ENCODE measurements at regions not wholly inside any gene's neighbourhood (a gene's known extent, or its start where the extent isn't known, plus 50 kb on each side); places are given as distances from the start of the nearest gene placed in this dataset.

GRCh38 chr18:65608471-65608870 lies 142.3 kb upstream of the CDH7 start:
- DNase-seq (ENCODE audit: low read depth in 1 of 2, low spot score in 1 of 2) (peak in 1 of 2 experiments; percentile 0), ATAC-seq (no peak), FAIRE-seq (no peak)
- Histone ChIP-seq H3K4me3 (no peak overlapping the region), H3K4me2 (no peak overlapping the region), H3K4me1 (no peaks in the 10 kb centered on the region), H3K9me3 (no peaks in the 10 kb centered on the region), H3K27ac (no peak overlapping the region)
- CTCF ChIA-PET = no interaction called here
- POLR2A ChIA-PET = no interaction called here
- TF ChIP-seq NR3C1 (IDR thresholded peaks at IDR 0.05) (no peak), ZFP36 (IDR thresholded peaks at IDR 0.05; ENCODE audit: borderline replicate concordance, partially characterized antibody) (no peak), CBX2 (IDR thresholded peaks at IDR 0.05; ENCODE audit: borderline replicate concordance, low read depth) (no peak), PHF8 (IDR thresholded peaks at IDR 0.05; ENCODE audit: borderline replicate concordance, low read depth) (no peak), E2F6 (IDR thresholded peaks at IDR 0.05; ENCODE audit: borderline replicate concordance, low read depth) (no peak), FOSB (CRISPR knock-in tag; IDR thresholded peaks at IDR 0.05) (no peak)
- 29% methylated on average over 1 of the region's 1 CpG for WGBS (ENCODE audit: missing lambda C conversion rate)

- H3K27ac ChIP-seq = no peak overlapping the region
- no peak for TF ChIP-seq REST (IDR thresholded peaks at IDR 0.05)
- no peak for TF ChIP-seq NFE2L2 (conservative IDR thresholded peaks at IDR 0.05; ENCODE audit: low read length)
- no peak for TF ChIP-seq MAX (IDR thresholded peaks at IDR 0.05)
- TF ChIP-seq RFX5 (IDR thresholded peaks at IDR 0.05) = no peak
- no peak for TF ChIP-seq JUN (IDR thresholded peaks at IDR 0.05)
- no peak for TF ChIP-seq GATA3 (IDR thresholded peaks at IDR 0.05; ENCODE audit: borderline replicate concordance)
- no peak overlapping the region for H3K4me2 ChIP-seq
- no peaks in the 10 kb centered on the region for H3K9me3 ChIP-seq
- no peak for ATAC-seq
- ChIA-PET CTCF (no interaction called here), POLR2A (no interaction called here)
- H3K4me3 ChIP-seq = no peak overlapping the region
- DNase-seq (ENCODE audit: low read depth in 1 of 2, low spot score in 1 of 2) = no peak
- no peak for FAIRE-seq
- H3K4me1 ChIP-seq = no peaks in the 10 kb centered on the region
- WGBS (ENCODE audit: missing lambda C conversion rate) = 100% methylated on average over 3 of the region's 3 CpGs
Observed at GRCh38 chr18:65607161-65607560, 143.7 kb upstream of the CDH7 start.

- Histone ChIP-seq H3K27ac (no peak overlapping the region), H3K4me3 (no peak overlapping the region), H3K4me1 (no peaks in the 10 kb centered on the region), H3K4me2 (no peak overlapping the region), H3K9me3 (no peaks in the 10 kb centered on the region)
- no peak for FAIRE-seq
- CTCF ChIA-PET = no interaction called here
- no peak for DNase-seq (ENCODE audit: low read depth in 1 of 2, low spot score in 1 of 2)
- ATAC-seq = no peak
- 29% methylated on average over 3 of the region's 3 CpGs for WGBS (ENCODE audit: missing lambda C conversion rate)
- POLR2A ChIA-PET = no interaction called here
- no peak for TF ChIP-seq EP300 (IDR thresholded peaks at IDR 0.05)
- no peak for TF ChIP-seq ATOH8 (CRISPR knock-in tag; IDR thresholded peaks at IDR 0.05; ENCODE audit: low read depth)
- TF ChIP-seq BHLHE40 (IDR thresholded peaks at IDR 0.05; ENCODE audit: low read depth, low read length) = no peak
- no peak for TF ChIP-seq HMGXB4 (CRISPR knock-in tag; IDR thresholded peaks at IDR 0.05; ENCODE audit: borderline replicate concordance)
- TF ChIP-seq E2F6 (IDR thresholded peaks at IDR 0.05; ENCODE audit: borderline replicate concordance, low read depth) = no peak
- no peak for TF ChIP-seq POLR2A (IDR thresholded peaks at IDR 0.05; ENCODE audit: low read length)
- no peak for TF ChIP-seq BCL3 (IDR thresholded peaks at IDR 0.05)
- TF ChIP-seq HES2 (IDR thresholded peaks at IDR 0.05) = no peak
- no peak for TF ChIP-seq SREBF2 (IDR thresholded peaks at IDR 0.05)
- TF ChIP-seq KDM5A (IDR thresholded peaks at IDR 0.05) = no peak
- no peak for TF ChIP-seq CTCF (IDR thresholded peaks at IDR 0.05)
- TF ChIP-seq FOSL2 (IDR thresholded peaks at IDR 0.05) = no peak
- no peak for TF ChIP-seq FOSL2 (CRISPR knock-in tag; IDR thresholded peaks at IDR 0.05)
Observed at GRCh38 chr18:65606551-65607130, 144.2 kb upstream of the CDH7 start.
